IPS DF 6.9 (cell line): ENCODE measurements at regions not wholly inside any gene's neighbourhood (a gene's known extent, or its start where the extent isn't known, plus 50 kb on each side); places are given as distances from the start of the nearest gene placed in this dataset.

Experiments used
- DNase-seq: peaks from one replicate; pipeline ENCODE4 v3.0.0-alpha.2; 2013; ENCODE audit warnings: low read depth, low spot score
- H3K27ac ChIP-seq: one replicate; pipeline ENCODE4 v1.5.1; 2013; ENCODE audit warnings: low read length, control low read depth
- H3K27me3 ChIP-seq: 2 replicates; pipeline ENCODE4 v1.6.1; 2013; ENCODE audit warnings: mild to moderate bottlenecking, low read length; ENCODE audit not compliant: control insufficient read depth, insufficient read depth
- H3K36me3 ChIP-seq: 2 replicates; pipeline ENCODE4 v1.6.1; 2013; ENCODE audit warnings: low read length; ENCODE audit not compliant: control insufficient read depth, insufficient read depth
- H3K4me1 ChIP-seq: 2 replicates; pipeline ENCODE4 v1.6.1; 2013; ENCODE audit warnings: low read length; ENCODE audit not compliant: control insufficient read depth, insufficient read depth
- H3K4me3 ChIP-seq: 2 replicates; pipeline ENCODE4 v1.5.1; 2013; ENCODE audit warnings: mild to moderate bottlenecking, low read length
- H3K9me3 ChIP-seq: 2 replicates; pipeline ENCODE4 v1.6.1; 2013; ENCODE audit warnings: low read length, inconsistent platforms; ENCODE audit not compliant: control insufficient read depth, insufficient read depth
- WGBS: extraction: QIAGEN DNeasy Blood & Tissue Kit; methylation state at CpG from one replicate; pipeline ENCODE4 v1.1.7; 2013; ENCODE audit warnings: mixed read lengths, missing lambda C conversion rate; ENCODE audit not compliant: insufficient read length, insufficient coverage; 5-methylcytosine and 5-hydroxymethylcytosine counted together

DNA sequence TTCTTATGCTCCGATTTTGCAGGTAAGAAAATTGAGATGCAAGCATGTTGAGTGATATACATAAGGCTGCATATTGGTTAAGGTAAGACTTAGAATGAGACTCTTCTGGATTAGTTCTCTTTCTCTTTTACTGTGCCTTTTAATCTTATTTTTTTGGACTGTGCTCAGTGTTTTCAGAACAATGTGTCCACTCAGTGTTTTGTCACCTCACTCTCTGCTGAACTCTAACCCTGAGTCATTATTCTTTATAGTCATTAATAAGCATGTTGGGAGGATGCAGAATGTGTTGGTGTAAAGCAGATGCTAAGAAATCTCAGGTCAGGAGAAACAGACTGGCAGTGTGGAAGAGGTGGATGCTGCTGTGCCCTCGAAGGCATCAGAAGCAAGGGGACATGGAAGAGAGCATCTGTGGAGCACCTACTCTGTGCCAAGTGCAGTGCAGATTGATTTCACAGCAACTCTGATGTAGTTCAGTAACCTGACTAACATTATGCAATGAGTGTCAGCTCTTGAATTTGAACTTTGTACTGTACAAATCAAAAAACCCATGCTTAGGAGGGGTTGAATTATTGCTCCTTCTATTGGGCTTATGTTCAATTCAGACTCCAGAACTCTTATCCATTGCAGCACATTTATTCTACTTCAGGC lies 80.7 kb upstream of the LARGE1 start:
- no peaks in the 10 kb centered on the region for H3K4me1 ChIP-seq

DNA sequence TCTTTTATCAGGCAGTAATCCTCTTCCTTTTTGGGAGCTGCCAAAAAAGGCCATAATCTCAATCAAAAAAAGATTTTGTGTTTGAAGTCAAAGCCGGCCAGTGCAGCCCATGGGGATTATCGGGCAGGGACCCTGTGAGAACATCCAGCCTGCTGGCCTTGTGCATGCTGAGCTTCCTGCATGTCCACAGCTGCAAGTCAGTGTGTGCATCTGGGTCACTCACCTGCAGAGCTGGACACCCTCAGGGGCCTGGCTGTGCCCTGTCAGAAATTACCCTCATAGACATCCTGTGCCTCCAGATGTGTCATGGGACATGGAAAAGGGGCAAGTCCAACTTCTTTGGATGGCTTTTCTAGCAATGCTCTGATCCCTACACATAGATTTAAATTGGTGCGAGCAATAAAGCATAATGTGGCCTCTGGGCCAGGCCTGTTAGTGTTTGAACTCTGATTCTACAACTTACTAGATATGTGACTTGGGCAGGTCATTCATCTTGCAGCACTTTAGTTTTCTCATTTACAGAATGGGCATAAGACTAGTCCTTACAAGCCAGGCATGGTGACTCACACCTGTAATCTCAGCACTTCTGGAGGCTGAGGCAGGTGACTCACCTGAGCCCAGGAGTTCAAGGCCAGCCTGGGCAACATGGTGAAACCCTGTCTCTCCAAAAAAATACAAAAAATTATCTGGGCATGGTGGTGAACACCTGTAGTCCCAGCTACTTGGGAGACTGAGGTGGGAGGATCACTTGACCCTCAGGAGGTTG lies 81.6 kb upstream of the LARGE1 start:
- H3K27ac ChIP-seq = no peak overlapping the region
- no peak overlapping the region for H3K4me3 ChIP-seq
- H3K36me3 ChIP-seq = no peaks in the 10 kb centered on the region
- no peaks in the 10 kb centered on the region; the same call in none of the 2 replicates for H3K9me3 ChIP-seq
- no peak for DNase-seq
- WGBS = no CpG with 5 or more reads among the region's 3 CpGs
- no peaks in the 10 kb centered on the region for H3K27me3 ChIP-seq
- no peaks in the 10 kb centered on the region for H3K4me1 ChIP-seq

More for the DNA sequence above, 80.7 kb upstream of the LARGE1 start:
- H3K36me3 ChIP-seq = no peaks in the 10 kb centered on the region
- WGBS = no CpG with 5 or more reads among the region's 2 CpGs
- no peak overlapping the region for H3K27ac ChIP-seq
- H3K27me3 ChIP-seq = no peaks in the 10 kb centered on the region
- no peak for DNase-seq
- no peak overlapping the region for H3K4me3 ChIP-seq
- H3K9me3 ChIP-seq = no peaks in the 10 kb centered on the region; the same call in none of the 2 replicates

- Histone ChIP-seq H3K4me1 (no peaks in the 10 kb centered on the region), H3K36me3 (no peaks in the 10 kb centered on the region), H3K27me3 (no peaks in the 10 kb centered on the region), H3K9me3 (no peaks in the 10 kb centered on the region; the same call in none of the 2 replicates), H3K27ac (no peak overlapping the region), H3K4me3 (no peak overlapping the region)
- WGBS = no CpG with 5 or more reads among the region's 5 CpGs
- no peak for DNase-seq
These were observed 83.8 kb upstream of the LARGE1 start for GRCh38 chr22:34004058-34004457.

GRCh38 chr22:34010259-34010658 lies 90.0 kb upstream of the LARGE1 start:
- H3K27ac ChIP-seq = no peak overlapping the region
- H3K9me3 ChIP-seq = no peaks in the 10 kb centered on the region; the same call in 1 of the 2 replicates
- H3K36me3 ChIP-seq = no peaks in the 10 kb centered on the region
- H3K27me3 ChIP-seq = no peaks in the 10 kb centered on the region
- no peak overlapping the region for H3K4me3 ChIP-seq
- no CpG with 5 or more reads among the region's 3 CpGs for WGBS
- no peak for DNase-seq
- no peaks in the 10 kb centered on the region for H3K4me1 ChIP-seq

DNA sequence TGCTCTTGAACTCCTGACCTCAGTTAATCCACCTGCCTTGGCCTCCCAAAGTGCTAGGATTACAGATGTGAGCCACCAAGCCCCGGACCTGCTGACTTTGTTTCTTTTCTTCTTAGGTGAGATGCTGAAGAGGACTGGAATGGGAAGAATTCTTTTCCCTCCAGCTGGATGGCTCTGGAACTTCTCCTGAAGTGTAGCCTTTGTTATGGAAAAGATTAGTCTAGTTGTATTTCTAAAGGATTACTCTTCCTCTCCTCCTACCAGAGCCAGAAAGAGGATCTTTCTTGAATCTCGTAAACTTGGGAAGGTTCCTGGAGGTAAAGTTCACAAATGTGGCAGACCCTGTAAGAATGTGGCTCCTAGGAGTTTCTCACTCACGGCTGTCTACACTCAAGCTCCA lies 95.4 kb upstream of the LARGE1 start:
- Histone ChIP-seq H3K27me3 (no peaks in the 10 kb centered on the region), H3K9me3 (no peaks in the 10 kb centered on the region), H3K36me3 (no peaks in the 10 kb centered on the region), H3K4me3 (no peak overlapping the region), H3K27ac (no peak overlapping the region), H3K4me1 (no peaks in the 10 kb centered on the region)
- peak; percentile 4 for DNase-seq
- no CpG with 5 or more reads among the region's 3 CpGs for WGBS

DNA sequence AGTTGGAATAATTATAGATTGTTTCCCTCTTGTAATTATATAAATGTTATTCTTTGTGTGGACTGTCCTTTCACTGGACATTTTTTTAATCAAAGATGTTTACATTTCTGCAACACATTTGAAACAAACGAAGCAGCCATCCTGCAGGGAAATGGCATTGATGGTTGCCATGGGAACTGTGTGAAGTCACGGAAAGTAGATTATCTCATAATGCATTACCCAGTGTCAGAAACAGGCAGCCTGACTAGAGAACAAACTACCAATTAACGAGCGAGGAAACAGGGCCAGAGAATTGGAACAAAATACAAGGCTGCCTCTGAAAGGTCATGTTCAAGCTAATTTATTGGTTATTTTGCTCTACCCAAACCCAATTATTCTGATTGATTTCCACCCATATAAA lies 96.9 kb upstream of the LARGE1 start:
- no CpG with 5 or more reads among the region's 4 CpGs for WGBS
- H3K36me3 ChIP-seq = no peaks in the 10 kb centered on the region
- no peak overlapping the region for H3K4me3 ChIP-seq
- no peaks in the 10 kb centered on the region for H3K9me3 ChIP-seq
- H3K27ac ChIP-seq = no peak overlapping the region
- no peak for DNase-seq
- H3K4me1 ChIP-seq = no peaks in the 10 kb centered on the region
- H3K27me3 ChIP-seq = no peaks in the 10 kb centered on the region

GRCh38 chr22:34019190-34019845 lies 99.0 kb upstream of the LARGE1 start:
- Histone ChIP-seq H3K27me3 (no peaks in the 10 kb centered on the region), H3K27ac (no peak overlapping the region), H3K36me3 (no peaks in the 10 kb centered on the region), H3K4me1 (no peaks in the 10 kb centered on the region), H3K4me3 (no peak overlapping the region), H3K9me3 (no peaks in the 10 kb centered on the region)
- no CpG with 5 or more reads among the region's 8 CpGs for WGBS
- no peak for DNase-seq

DNA sequence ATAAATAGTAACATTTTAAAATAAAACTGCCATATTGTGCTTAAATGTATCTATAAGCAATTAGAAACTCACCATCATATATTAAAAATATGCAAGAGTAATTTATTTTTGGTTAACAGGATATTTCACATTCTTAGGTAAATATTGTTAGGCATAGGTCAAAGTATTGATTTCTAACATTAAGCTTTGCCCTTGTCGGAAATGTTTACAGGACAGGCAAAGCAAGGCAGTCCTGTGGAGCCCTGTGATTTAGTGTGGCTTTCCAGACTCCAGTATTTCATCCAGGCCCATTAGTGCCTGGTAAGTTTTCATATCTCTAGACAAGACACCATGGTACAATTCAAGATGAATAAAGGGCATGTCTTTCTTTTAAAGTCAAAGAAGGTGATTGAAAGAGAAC lies 114.9 kb upstream of the LARGE1 start:
- no peaks in the 10 kb centered on the region for H3K27me3 ChIP-seq
- no CpG with 5 or more reads among the region's 1 CpG for WGBS
- H3K4me3 ChIP-seq = no peak overlapping the region

GRCh38 chr22:34036931-34037330 lies 116.7 kb upstream of the LARGE1 start:
- Histone ChIP-seq H3K4me1 (no peaks in the 10 kb centered on the region), H3K36me3 (no peaks in the 10 kb centered on the region), H3K9me3 (no peaks in the 10 kb centered on the region), H3K27ac (no peak overlapping the region), H3K4me3 (no peak overlapping the region), H3K27me3 (no peaks in the 10 kb centered on the region)
- no CpG with 5 or more reads among the region's 2 CpGs for WGBS
- DNase-seq = no peak

More for the DNA sequence above, 114.9 kb upstream of the LARGE1 start:
- no peak overlapping the region for H3K27ac ChIP-seq
- H3K4me1 ChIP-seq = no peaks in the 10 kb centered on the region
- H3K36me3 ChIP-seq = no peaks in the 10 kb centered on the region
- no peak for DNase-seq
- no peaks in the 10 kb centered on the region for H3K9me3 ChIP-seq

- Histone ChIP-seq H3K36me3 (no peaks in the 10 kb centered on the region), H3K4me1 (no peaks in the 10 kb centered on the region), H3K4me3 (no peak overlapping the region), H3K27me3 (no peaks in the 10 kb centered on the region), H3K9me3 (no peaks in the 10 kb centered on the region), H3K27ac (no peak overlapping the region)
- DNase-seq = no peak
- no CpG with 5 or more reads among the region's 11 CpGs for WGBS
These were observed 118.7 kb upstream of the LARGE1 start for GRCh38 chr22:34038801-34039555.
